HL-60 (cell line): ENCODE measurements at regions not wholly inside any gene's neighbourhood (a gene's known extent, or its start where the extent isn't known, plus 50 kb on each side); places are given as distances from the start of the nearest gene placed in this dataset.

Experiments used
- DNase-seq, 2 experiments: peaks; one replicate each; pipeline ENCODE4 v3.0.0-alpha.2; 2010 to 2020; ENCODE audit warnings: low read depth in 1 of 2, low spot score in 1 of 2
- H3K27ac ChIP-seq: fragments of 250-450 bp; sonication (Bioruptor Pico); replicated peaks from 2 replicates; pipeline ENCODE4 v1.5.1; 2020; ENCODE audit warnings: mild to moderate bottlenecking, moderate library complexity
- H3K27me3 ChIP-seq: fragments of 250-450 bp; sonication (Bioruptor Pico); 2 replicates; pipeline ENCODE4 v1.5.1; 2021; ENCODE audit warnings: mild to moderate bottlenecking, moderate library complexity; ENCODE audit not compliant: insufficient read depth, poor library complexity, severe bottlenecking
- H3K4me3 ChIP-seq: replicated peaks from 2 replicates; pipeline ENCODE4 v1.5.1; 2011; ENCODE audit warnings: mild to moderate bottlenecking, control low read depth, low read length; ENCODE audit not compliant: insufficient read depth
- CTCF ChIP-seq: IDR thresholded peaks from one replicate; pipeline ENCODE4 v1.5.1; 2011; ENCODE audit warnings: low read length, control low read depth, inconsistent platforms; ENCODE audit not compliant: insufficient read depth
- GABPA ChIP-seq: IDR thresholded peaks from 2 replicates; pipeline ENCODE4 v1.6.1; 2012; ENCODE audit warnings: low read depth
- POLR2AphosphoS5 ChIP-seq: IDR thresholded peaks from 2 replicates; pipeline ENCODE4 v1.6.1; 2012; ENCODE audit warnings: low read depth
- SPI1 ChIP-seq: IDR thresholded peaks from 2 replicates; pipeline ENCODE4 v1.6.1; 2012; ENCODE audit warnings: low read depth, mild to moderate bottlenecking, borderline replicate concordance
- TF ChIP-seq, protein P1 (sequence below): IDR thresholded peaks from 2 replicates; pipeline ENCODE4 v1.6.1; 2012; ENCODE audit warnings: low read depth; ENCODE audit not compliant: insufficient replicate concordance

GRCh38 chr7:153541903-153542302, 510.3 kb upstream of the DPP6 start:
- H3K27ac ChIP-seq: no peak overlapping the region
- no peak for TF ChIP-seq POLR2AphosphoS5
- TF ChIP-seq, protein P1, sequence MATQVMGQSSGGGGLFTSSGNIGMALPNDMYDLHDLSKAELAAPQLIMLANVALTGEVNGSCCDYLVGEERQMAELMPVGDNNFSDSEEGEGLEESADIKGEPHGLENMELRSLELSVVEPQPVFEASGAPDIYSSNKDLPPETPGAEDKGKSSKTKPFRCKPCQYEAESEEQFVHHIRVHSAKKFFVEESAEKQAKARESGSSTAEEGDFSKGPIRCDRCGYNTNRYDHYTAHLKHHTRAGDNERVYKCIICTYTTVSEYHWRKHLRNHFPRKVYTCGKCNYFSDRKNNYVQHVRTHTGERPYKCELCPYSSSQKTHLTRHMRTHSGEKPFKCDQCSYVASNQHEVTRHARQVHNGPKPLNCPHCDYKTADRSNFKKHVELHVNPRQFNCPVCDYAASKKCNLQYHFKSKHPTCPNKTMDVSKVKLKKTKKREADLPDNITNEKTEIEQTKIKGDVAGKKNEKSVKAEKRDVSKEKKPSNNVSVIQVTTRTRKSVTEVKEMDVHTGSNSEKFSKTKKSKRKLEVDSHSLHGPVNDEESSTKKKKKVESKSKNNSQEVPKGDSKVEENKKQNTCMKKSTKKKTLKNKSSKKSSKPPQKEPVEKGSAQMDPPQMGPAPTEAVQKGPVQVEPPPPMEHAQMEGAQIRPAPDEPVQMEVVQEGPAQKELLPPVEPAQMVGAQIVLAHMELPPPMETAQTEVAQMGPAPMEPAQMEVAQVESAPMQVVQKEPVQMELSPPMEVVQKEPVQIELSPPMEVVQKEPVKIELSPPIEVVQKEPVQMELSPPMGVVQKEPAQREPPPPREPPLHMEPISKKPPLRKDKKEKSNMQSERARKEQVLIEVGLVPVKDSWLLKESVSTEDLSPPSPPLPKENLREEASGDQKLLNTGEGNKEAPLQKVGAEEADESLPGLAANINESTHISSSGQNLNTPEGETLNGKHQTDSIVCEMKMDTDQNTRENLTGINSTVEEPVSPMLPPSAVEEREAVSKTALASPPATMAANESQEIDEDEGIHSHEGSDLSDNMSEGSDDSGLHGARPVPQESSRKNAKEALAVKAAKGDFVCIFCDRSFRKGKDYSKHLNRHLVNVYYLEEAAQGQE: no peak
- TF ChIP-seq CTCF: no peak
- no peak for TF ChIP-seq SPI1
- no peak for TF ChIP-seq GABPA
- no peak for DNase-seq
- no peak overlapping the region for H3K4me3 ChIP-seq
- no peaks in the 10 kb centered on the region for H3K27me3 ChIP-seq

DNA sequence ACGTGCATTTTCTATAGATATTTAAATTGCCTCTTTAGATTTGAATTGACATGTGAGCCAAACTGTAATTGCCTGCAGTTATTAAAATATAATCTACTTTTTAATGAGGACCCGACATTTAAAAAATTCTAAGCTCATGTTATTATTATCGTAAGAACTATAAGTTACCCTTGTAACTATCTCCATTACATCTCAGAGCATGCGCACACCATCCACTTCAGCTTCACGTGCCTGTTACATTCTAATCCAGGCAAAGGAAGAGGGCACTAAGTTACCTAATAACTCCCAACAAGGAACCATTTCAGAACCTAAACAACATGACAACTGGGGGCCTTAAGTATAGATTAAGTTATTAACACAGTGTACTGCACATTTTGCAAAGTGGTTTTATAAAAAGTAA, 509.0 kb upstream of the DPP6 start:
- TF ChIP-seq GABPA: no peak
- no peak for TF ChIP-seq SPI1
- TF ChIP-seq CTCF: no peak
- no peak for TF ChIP-seq POLR2AphosphoS5
- TF ChIP-seq, protein P1: no peak
- Histone ChIP-seq H3K4me3 (no peak overlapping the region), H3K27me3 (no peaks in the 10 kb centered on the region), H3K27ac (no peak overlapping the region)
- no peak for DNase-seq

- H3K27ac ChIP-seq: no peak overlapping the region
- TF ChIP-seq CTCF (no peak), GABPA (no peak), POLR2AphosphoS5 (no peak), SPI1 (no peak)
- TF ChIP-seq, protein P1: no peak
- H3K4me3 ChIP-seq: no peak overlapping the region
- DNase-seq: no peak
- H3K27me3 ChIP-seq: no peaks in the 10 kb centered on the region
These were observed 502.0 kb upstream of the DPP6 start for GRCh38 chr7:153550173-153550572.
